Heart left ventricle (tissue), 16 donors: ENCODE measurements at regions not wholly inside any gene's neighbourhood (a gene's known extent, or its start where the extent isn't known, plus 50 kb on each side); places are given as distances from the start of the nearest gene placed in this dataset.

ENCODE experiments used
- ATAC-seq, 4 donors: fragments of 200-7000 bp; cut with Tn5 transposase; one replicate each; pipeline ENCODE4 v1.9.1; 2020 to 2022; ENCODE audit warnings: moderate library complexity in 4 of 4, mild to moderate bottlenecking in 3 of 4, moderate number of reproducible peaks in 1 of 4
- DNase-seq, 5 donors: peaks; one replicate each; pipeline ENCODE4 v3.0.0-alpha.2; 2020
- H3K27ac ChIP-seq, 12 donors: fragments of 200-600 bp; sonication (generic) in 4 of 12; one replicate each; pipeline versions ENCODE4 v1.5.0 to v1.8.0; 2016 to 2022; ENCODE audit warnings: mild to moderate bottlenecking in 2 of 12
- H3K27me3 ChIP-seq, 9 donors: fragments of 200-600 bp; sonication (generic) in 2 of 9; one replicate each; pipeline versions ENCODE4 v1.5.1 to v1.8.0; 2016 to 2022; ENCODE audit warnings: mild to moderate bottlenecking in 3 of 9
- H3K36me3 ChIP-seq, 9 donors: fragments of 200-600 bp; sonication (generic) in 2 of 9; one replicate each; pipeline versions ENCODE4 v1.5.0 to v1.8.0; 2018 to 2022; ENCODE audit warnings: mild to moderate bottlenecking in 2 of 9
- H3K4me1 ChIP-seq, 12 donors: fragments of 200-600 bp; sonication (generic) in 4 of 12; one replicate each; pipeline versions ENCODE4 v1.5.0 to v1.8.0; 2016 to 2022; ENCODE audit warnings: mild to moderate bottlenecking in 3 of 12
- H3K4me3 ChIP-seq, 12 donors: fragments of 200-600 bp; sonication (generic) in 4 of 12; one replicate each; pipeline versions ENCODE4 v1.5.0 to v1.8.0; 2017 to 2022; ENCODE audit warnings: mild to moderate bottlenecking in 9 of 12, moderate library complexity in 4 of 12
- H3K9me3 ChIP-seq, 12 donors: fragments of 200-600 bp; sonication (generic) in 4 of 12; one replicate each; pipeline versions ENCODE4 v1.5.0 to v1.8.0; 2016 to 2022; ENCODE audit warnings: mild to moderate bottlenecking in 1 of 12
- CTCF ChIP-seq, 12 donors: fragments of 200-600 bp; sonication (generic) in 4 of 12; IDR thresholded peaks; one replicate each; pipeline versions ENCODE4 v1.5.0 to v1.8.0; 2018 to 2022; ENCODE audit warnings: antibody characterized with exemption in 12 of 12, mild to moderate bottlenecking in 5 of 12
- POLR2A ChIP-seq, 2 donors: fragments of 450-650 bp; IDR thresholded peaks; one replicate each; pipeline ENCODE4 v1.6.1; 2017; ENCODE audit warnings: antibody characterized with exemption in 2 of 2, mild to moderate bottlenecking in 2 of 2, moderate library complexity in 2 of 2
- WGBS, 4 donors: extraction: QIAGEN DNeasy Blood & Tissue Kit in 2 of 4; methylation state at CpG; one replicate each; pipeline versions ENCODE4 v1.1.5 to v1.1.7; 2013 to 2018; 5-methylcytosine and 5-hydroxymethylcytosine counted together
- intact Hi-C, 10 donors: fragments of 100-400 bp; cut with DNase I; formaldehyde crosslinking; loops; one replicate each; pipeline versions ENCODE4 v1.11.1 to v1.14.2; 2022
- donor health status: ischemic (EF 13 %, LVEDD 7.1; RV severe dilation, severe dysfunction).
- donor health status: healthy with polysubstance abuse.
- donor health status: DM: no; HTN: yes; CAD: no.
- donor health status: DM: no; HTN: no; CAD: no.
- donor health status: ischemic (EF 25% LVEDD 6.9; RV normal size, moderate dysfunction).
- donor health status: ischemic (EF 25% LVEDD 5.7; RV mildly dilated, moderate dysfunction).
- donor health status: healthy.
- donor health status: DM: yes; HTN: yes; CAD: no.
- donor health status: ischemic (EF 35%, LVEDD 5.7; RV mildly dilated, moderate dysfunction).
- donor health status: nonischemic (EF 11% LVEDD 7.7; RV severe dilation, severe dysfunction).
- donor health status: DM: yes; HTN: yes; CAD: no.
- donor health status: PGD.
- donor health status: ischemic (EF 29% LVEDD 5.4; RV normal size, mild dysfunction).
- donor health status: nonischemic (EF 23%, LVEDD 6.1; RV moderate dilation, normal function).

GRCh38 chr5:165775111-165775510 is 2269.7 kb downstream of the MAT2B start:
- Histone ChIP-seq H3K9me3 (no peaks in the 10 kb centered on the region), H3K27ac (no peak overlapping the region), H3K4me3 (no peak overlapping the region), H3K36me3 (no peaks in the 10 kb centered on the region), H3K4me1 (no peaks in the 10 kb centered on the region), H3K27me3 (no peaks in the 10 kb centered on the region)
- no peak for TF ChIP-seq POLR2A (IDR thresholded peaks at IDR 0.05)
- no peak for TF ChIP-seq CTCF (IDR thresholded peaks at IDR 0.05)
- ATAC-seq: no peak
- no peak for DNase-seq
- intact Hi-C loops: no loop called here
- 58 to 66% (median 63%) methylated on average over 2 of the region's 2 CpGs for WGBS, 4 donors

GRCh38 chr5:165779505-165779904 is 2274.1 kb downstream of the MAT2B start:
- H3K4me3 ChIP-seq: no peak overlapping the region
- ATAC-seq (no peak), DNase-seq (no peak)
- WGBS, 4 donors: 32 to 64% (median 45%) methylated on average over 1 of the region's 1 CpG
- H3K27me3 ChIP-seq: no peaks in the 10 kb centered on the region
- TF ChIP-seq CTCF (IDR thresholded peaks at IDR 0.05) (no peak), POLR2A (IDR thresholded peaks at IDR 0.05) (no peak)
- no peaks in the 10 kb centered on the region for H3K4me1 ChIP-seq
- H3K27ac ChIP-seq: no peak overlapping the region
- H3K36me3 ChIP-seq: no peaks in the 10 kb centered on the region
- intact Hi-C loops: no loop called here
- H3K9me3 ChIP-seq: no peaks in the 10 kb centered on the region

GRCh38 chr5:165780901-165781300 is 2275.5 kb downstream of the MAT2B start:
- H3K4me1 ChIP-seq: no peaks in the 10 kb centered on the region
- no peaks in the 10 kb centered on the region for H3K36me3 ChIP-seq
- no peaks in the 10 kb centered on the region for H3K9me3 ChIP-seq
- no peak for TF ChIP-seq POLR2A (IDR thresholded peaks at IDR 0.05)
- TF ChIP-seq CTCF (IDR thresholded peaks at IDR 0.05): no peak
- H3K4me3 ChIP-seq: no peak overlapping the region
- intact Hi-C loops: no loop called here
- ATAC-seq (no peak), DNase-seq (no peak)
- H3K27me3 ChIP-seq: no peaks in the 10 kb centered on the region
- WGBS, 4 donors: 85 to 93% (median 90%) methylated on average over 5 of the region's 5 CpGs
- no peak overlapping the region for H3K27ac ChIP-seq

GRCh38 chr5:165781738-165782137 is 2276.3 kb downstream of the MAT2B start:
- 78 to 83% (median 81%) methylated on average over 4 of the region's 4 CpGs for WGBS, 4 donors
- ATAC-seq: no peak

More at GRCh38 chr5:165781738-165782137, 2276.3 kb downstream of the MAT2B start:
- Histone ChIP-seq H3K4me3 (no peak overlapping the region), H3K9me3 (no peaks in the 10 kb centered on the region), H3K36me3 (no peaks in the 10 kb centered on the region), H3K27ac (no peak overlapping the region), H3K4me1 (no peaks in the 10 kb centered on the region), H3K27me3 (no peaks in the 10 kb centered on the region)
- TF ChIP-seq POLR2A (IDR thresholded peaks at IDR 0.05) (no peak), CTCF (IDR thresholded peaks at IDR 0.05) (no peak)
- DNase-seq: no peak
- intact Hi-C loops: no loop called here
